ENCODE measurements at regions not wholly inside any gene's neighbourhood (a gene's known extent, or its start where the extent isn't known, plus 50 kb on each side); places are given as distances from the start of the nearest gene placed in this dataset.

DNA sequence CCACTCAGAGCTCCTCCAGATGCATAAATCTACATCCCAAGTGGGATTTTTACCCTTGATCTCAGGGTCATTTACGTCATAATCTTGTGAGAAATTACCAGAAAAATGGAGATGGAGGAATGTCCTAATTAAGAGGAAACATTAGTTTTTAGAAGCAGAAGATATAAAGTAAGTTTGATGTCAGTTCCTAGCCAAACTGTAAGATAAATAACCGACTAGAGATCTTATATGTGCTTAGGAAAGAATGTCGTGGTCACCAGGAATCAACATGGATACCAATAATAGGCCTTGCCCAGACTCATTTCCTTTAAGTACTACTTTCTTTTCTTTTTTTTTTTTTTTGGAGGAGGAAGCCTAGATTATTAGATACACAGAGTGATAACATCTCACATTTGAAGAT lies 186.9 kb downstream of the UTRN start:
- TF ChIP-seq, protein P1, sequence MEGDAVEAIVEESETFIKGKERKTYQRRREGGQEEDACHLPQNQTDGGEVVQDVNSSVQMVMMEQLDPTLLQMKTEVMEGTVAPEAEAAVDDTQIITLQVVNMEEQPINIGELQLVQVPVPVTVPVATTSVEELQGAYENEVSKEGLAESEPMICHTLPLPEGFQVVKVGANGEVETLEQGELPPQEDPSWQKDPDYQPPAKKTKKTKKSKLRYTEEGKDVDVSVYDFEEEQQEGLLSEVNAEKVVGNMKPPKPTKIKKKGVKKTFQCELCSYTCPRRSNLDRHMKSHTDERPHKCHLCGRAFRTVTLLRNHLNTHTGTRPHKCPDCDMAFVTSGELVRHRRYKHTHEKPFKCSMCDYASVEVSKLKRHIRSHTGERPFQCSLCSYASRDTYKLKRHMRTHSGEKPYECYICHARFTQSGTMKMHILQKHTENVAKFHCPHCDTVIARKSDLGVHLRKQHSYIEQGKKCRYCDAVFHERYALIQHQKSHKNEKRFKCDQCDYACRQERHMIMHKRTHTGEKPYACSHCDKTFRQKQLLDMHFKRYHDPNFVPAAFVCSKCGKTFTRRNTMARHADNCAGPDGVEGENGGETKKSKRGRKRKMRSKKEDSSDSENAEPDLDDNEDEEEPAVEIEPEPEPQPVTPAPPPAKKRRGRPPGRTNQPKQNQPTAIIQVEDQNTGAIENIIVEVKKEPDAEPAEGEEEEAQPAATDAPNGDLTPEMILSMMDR (IDR thresholded peaks at IDR 0.05): no peak
- TF ChIP-seq ZFX (IDR thresholded peaks at IDR 0.05; ENCODE audit: borderline replicate concordance): no peak

Measured in 22Rv1 (cell line).